Kidney (tissue), 13 donors: ENCODE measurements at regions not wholly inside any gene's neighbourhood (a gene's known extent, or its start where the extent isn't known, plus 50 kb on each side); places are given as distances from the start of the nearest gene placed in this dataset.

ENCODE experiments used
- DNase-seq, 5 donors: peaks; one replicate each; pipeline ENCODE4 v3.0.0-alpha.2; 2013 to 2020
- FAIRE-seq: peaks from 2 replicates; lab custom pipeline; 2012; peaks lifted over from hg19 to GRCh38; lab: Jason Lieb, UNC
- H3K27ac ChIP-seq, 2 donors: one replicate each; pipeline ENCODE4 v1.7.0; 2013; ENCODE audit warnings: low read depth in 2 of 2, low read length in 2 of 2, inconsistent platforms in 1 of 2
- H3K27me3 ChIP-seq: one replicate; pipeline ENCODE4 v1.7.1; 2013; ENCODE audit warnings: low read length, inconsistent platforms; ENCODE audit not compliant: control insufficient read depth, insufficient read depth
- H3K36me3 ChIP-seq, 3 donors: one replicate each; pipeline versions ENCODE4 v1.7.0 to v1.7.1; 2013; ENCODE audit warnings: low read length in 3 of 3, control low read depth in 1 of 3, inconsistent platforms in 1 of 3; ENCODE audit not compliant: insufficient read depth in 3 of 3, control insufficient read depth in 2 of 3
- H3K4me1 ChIP-seq, 3 donors: one replicate each; pipeline versions ENCODE4 v1.7.0 to v1.7.1; 2013; ENCODE audit warnings: low read length in 3 of 3, inconsistent platforms in 1 of 3, low read depth in 1 of 3; ENCODE audit not compliant: control insufficient read depth in 2 of 3, insufficient read depth in 2 of 3
- H3K4me3 ChIP-seq, 3 donors: one replicate each; pipeline versions ENCODE4 v1.7.0 to v1.8.1; 2013; ENCODE audit warnings: low read length in 3 of 3, control low read depth in 1 of 3, inconsistent platforms in 1 of 3
- H3K9ac ChIP-seq, 3 donors: one replicate each; pipeline versions ENCODE4 v1.7.0 to v1.7.1; 2013; ENCODE audit warnings: low read length in 3 of 3, control low read depth in 1 of 3, inconsistent platforms in 1 of 3
- H3K9me3 ChIP-seq, 3 donors: one replicate each; pipeline versions ENCODE4 v1.7.0 to v1.7.1; 2013; ENCODE audit warnings: low read length in 3 of 3, control low read depth in 1 of 3, inconsistent platforms in 1 of 3; ENCODE audit not compliant: control insufficient read depth in 2 of 3, insufficient read depth in 1 of 3
- CTCF ChIP-seq: IDR thresholded peaks from 3 replicates; pipeline ENCODE4 v1.5.1; 2012; ENCODE audit warnings: mild to moderate bottlenecking, moderate library complexity, borderline replicate concordance; ENCODE audit not compliant: insufficient read depth; ENCODE audit errors: extremely low read depth
- intact Hi-C: fragments of 100-400 bp; cut with DNase I; formaldehyde crosslinking; loops from one replicate; pipeline ENCODE4 v1.11.1; 2022
- donor health status: control.
- donor health status: control.
- donor health status: control.
- donor health status: control.
- donor health status: control.
- donor health status: DM: yes; HTN: yes; CAD: no.
- donor health status: Normal renal cell carcinoma (clear cell type).

- Histone ChIP-seq H3K9ac (no peak overlapping the region), H3K36me3 (no peaks in the 10 kb centered on the region), H3K27ac (no peak overlapping the region), H3K4me1 (no peaks in the 10 kb centered on the region), H3K9me3 (no peaks in the 10 kb centered on the region), H3K27me3 (no peaks in the 10 kb centered on the region), H3K4me3 (no peak overlapping the region)
- no peak for TF ChIP-seq CTCF
- FAIRE-seq (no peak), DNase-seq (no peak)
- intact Hi-C loops = no loop called here
These were observed 150.5 kb downstream of the PTPN20 start for GRCh38 chr10:47061776-47062175.

GRCh38 chr10:47062441-47063200, 151.4 kb downstream of the PTPN20 start:
- DNase-seq = no peak
- no peaks in the 10 kb centered on the region for H3K9me3 ChIP-seq
- no peak for FAIRE-seq
- no peaks in the 10 kb centered on the region for H3K36me3 ChIP-seq
- H3K9ac ChIP-seq = no peak overlapping the region
- intact Hi-C loops = no loop called here
- H3K27me3 ChIP-seq = no peaks in the 10 kb centered on the region
- no peak overlapping the region for H3K27ac ChIP-seq
- TF ChIP-seq CTCF = no peak
- H3K4me1 ChIP-seq = no peaks in the 10 kb centered on the region
- no peak overlapping the region for H3K4me3 ChIP-seq

- intact Hi-C loops = no loop called here
- TF ChIP-seq CTCF = no peak
- Histone ChIP-seq H3K9ac (no peak overlapping the region), H3K36me3 (no peaks in the 10 kb centered on the region), H3K9me3 (no peaks in the 10 kb centered on the region), H3K4me1 (no peaks in the 10 kb centered on the region), H3K4me3 (no peak overlapping the region), H3K27ac (no peak overlapping the region), H3K27me3 (no peaks in the 10 kb centered on the region)
- no peak for FAIRE-seq
- DNase-seq = no peak
These were observed 152.6 kb downstream of the PTPN20 start for GRCh38 chr10:47063858-47064257.
